ENCODE measurements at regions not wholly inside any gene's neighbourhood (a gene's known extent, or its start where the extent isn't known, plus 50 kb on each side); places are given as distances from the start of the nearest gene placed in this dataset.
"Not testable (repeated sequence)": the region's sequence is repeated elsewhere in the genome, so short reads cannot be mapped to it uniquely, and the experiment has no call there.

DNA sequence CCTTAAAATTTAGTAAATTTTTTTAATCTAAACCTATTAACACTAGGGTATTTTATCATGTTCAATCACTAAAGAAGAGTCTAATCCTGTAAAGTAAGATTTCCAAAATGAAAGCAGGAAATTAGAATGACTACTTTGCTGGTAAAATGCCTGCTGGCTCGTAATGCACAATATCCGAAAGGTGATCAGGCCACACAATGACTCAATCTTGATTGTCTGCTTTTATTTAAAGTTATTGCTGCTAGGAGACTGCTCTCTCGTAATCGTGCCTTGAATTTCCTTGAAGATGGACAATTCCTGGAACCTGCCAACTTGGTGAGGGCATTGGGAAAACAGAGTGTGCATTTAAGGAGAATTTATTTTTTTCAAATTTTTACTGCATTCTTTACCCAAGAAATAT is 1786.5 kb upstream of the RAG2 start:
- DNase-seq = no peak

DNA sequence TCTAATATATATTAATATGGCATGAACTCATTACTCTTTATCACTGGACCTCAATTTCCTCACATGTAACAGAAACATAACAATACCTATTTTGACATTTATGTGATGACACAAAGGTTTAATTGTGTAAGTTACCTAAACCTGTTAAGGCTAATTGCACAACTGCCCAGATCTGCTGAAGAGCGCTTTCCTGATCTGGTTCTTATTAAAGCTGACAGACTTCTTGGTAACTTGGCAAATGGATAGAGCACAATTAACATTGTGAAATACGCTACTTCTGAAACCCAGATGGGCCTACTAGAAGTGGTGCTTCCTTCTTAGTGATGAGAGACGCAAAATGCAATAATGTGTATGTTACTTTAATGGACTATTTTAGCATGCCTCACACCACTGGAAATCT is 1767.2 kb upstream of the RAG2 start:
- DNase-seq = no peak

DNA sequence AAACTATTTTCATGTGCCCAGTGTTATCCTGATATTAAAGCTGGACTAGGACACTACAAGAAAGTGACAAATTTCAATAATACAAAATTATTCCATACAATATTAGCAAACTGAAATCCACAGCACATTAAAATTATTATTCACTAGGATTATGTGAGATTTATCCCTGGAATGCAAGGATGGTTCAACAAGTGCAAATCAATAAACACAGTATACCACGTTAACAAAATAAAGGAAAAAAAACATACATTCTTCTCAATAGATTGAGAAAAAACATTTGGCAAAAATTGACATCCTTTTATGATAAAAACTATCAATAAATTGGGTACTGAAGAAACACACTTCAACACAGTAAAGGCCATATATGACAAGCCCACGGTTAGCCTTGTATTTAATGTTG is 1758.2 kb upstream of the RAG2 start:
- no peak for DNase-seq

DNA sequence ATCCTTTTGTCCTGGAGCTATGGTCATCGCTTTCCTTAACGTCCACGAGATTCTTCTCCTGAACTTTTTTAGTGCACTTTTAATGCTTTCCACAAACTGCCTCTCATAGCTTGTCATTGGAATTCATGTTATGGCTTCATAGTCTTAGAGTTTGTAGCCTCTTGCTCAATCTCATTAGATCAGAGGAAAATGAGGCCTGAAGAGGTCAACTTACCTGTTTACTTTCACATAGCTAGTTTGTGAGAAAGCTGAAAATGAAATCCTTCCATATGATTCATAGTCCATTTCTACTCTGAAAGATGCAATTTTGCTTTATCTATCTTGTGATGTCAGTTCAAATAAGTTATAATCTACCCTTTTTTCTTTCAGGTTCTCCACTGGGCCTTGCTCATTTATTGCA is 1747.2 kb upstream of the RAG2 start:
- no peak for DNase-seq

DNA sequence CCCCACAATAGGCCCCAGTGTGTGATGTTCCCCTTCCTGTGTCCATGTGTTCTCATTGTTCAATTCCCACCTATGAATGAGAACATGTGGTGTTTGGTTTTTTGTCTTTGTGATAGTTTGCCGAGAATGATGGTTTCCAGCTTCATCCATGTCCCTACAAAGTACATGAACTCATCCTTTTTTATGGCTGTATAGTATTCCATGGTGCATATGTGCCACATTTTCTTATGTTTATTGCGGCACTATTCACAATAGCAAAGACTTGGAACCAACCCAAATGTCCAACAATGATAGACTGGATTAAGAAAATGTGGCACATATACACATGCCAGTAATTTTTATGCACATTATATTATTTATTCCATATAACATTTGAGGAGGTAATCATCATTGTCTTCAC is 1743.6 kb upstream of the RAG2 start:
- not testable (repeated sequence) for DNase-seq

DNA sequence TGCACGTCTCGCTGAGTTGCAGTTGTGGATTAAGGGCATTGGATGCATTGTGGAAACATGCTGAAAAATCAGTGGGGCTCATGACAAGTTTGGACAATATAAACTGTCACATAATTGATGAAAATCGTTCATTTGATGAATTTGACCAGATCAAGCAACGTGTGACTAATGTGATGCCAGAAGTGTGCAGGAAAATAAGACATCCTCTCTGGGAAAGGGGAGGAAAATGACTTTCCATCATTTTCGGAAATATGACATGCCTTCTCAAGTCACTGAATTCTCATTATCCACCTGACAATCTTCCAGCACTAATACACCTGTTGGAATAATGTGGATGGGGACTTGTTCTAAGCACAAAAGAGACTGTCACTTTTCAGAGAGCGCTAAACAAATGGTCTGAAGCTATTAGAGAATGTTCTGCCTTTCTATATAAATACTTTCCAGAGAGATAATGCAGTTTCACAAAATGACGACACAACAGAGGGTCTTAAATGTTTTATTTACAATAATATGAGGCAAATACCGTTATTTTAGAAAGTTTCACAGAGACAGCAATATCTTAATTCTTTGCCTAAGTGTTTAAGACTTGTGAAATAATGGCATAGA is 1741.9 kb upstream of the RAG2 start:
- no peak for DNase-seq

DNA sequence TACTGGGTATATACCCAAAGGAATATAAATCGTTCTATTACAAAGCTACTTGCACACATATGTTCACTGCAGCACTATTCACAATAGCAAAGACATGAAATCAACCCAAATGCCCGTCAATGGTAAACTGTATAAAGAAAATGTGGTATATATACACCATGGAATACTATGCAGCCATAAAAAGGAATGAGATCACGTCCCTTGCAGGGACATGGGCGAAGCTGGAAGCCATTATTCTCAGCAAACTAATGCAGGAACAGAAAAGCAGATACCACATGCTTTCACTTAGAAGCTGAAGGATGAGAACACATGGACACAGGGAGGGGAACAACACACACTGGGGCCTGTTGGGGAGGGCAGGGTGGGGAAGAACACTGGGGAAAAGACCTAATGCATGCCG is 1740.0 kb upstream of the RAG2 start:
- DNase-seq = not testable (repeated sequence)

DNA sequence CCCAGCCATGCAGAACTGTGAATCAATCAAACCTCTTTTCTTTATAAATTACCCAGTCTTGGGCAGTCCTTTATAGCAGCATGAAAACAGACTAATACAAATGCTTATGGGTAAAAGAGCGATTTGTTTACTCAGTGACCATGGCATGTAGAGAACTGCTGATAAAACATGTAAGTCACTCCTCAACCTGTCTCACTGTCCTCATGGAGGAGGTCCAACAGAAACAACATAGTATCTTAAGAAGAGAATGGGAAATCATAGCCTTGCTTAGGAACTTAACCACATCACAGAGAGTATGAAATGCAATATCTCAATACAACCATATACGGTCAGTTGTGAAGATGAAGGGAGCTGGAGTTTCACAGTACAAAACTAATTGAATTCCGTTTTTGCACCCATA is 1734.0 kb upstream of the RAG2 start:
- no peak for DNase-seq

DNA sequence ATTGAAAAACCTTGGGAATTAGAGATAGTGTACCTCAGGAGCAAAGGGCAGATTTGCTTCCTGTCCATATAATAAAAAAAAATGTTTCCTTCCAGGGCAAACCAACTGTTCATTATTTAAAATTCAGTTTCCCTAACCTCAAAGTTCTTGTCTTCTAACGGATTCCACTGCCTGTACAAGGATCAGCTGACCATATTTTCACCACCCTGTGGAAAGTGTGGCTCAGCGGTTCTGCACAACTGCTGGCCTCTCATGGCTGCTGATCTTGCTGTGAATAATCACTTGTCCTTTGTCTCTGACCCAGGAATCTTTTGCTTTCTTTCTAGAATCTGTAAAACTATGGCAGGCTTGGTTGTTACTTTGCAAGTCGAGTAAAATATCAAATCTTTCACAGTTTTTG is 1732.5 kb upstream of the RAG2 start:
- DNase-seq = no peak

DNA sequence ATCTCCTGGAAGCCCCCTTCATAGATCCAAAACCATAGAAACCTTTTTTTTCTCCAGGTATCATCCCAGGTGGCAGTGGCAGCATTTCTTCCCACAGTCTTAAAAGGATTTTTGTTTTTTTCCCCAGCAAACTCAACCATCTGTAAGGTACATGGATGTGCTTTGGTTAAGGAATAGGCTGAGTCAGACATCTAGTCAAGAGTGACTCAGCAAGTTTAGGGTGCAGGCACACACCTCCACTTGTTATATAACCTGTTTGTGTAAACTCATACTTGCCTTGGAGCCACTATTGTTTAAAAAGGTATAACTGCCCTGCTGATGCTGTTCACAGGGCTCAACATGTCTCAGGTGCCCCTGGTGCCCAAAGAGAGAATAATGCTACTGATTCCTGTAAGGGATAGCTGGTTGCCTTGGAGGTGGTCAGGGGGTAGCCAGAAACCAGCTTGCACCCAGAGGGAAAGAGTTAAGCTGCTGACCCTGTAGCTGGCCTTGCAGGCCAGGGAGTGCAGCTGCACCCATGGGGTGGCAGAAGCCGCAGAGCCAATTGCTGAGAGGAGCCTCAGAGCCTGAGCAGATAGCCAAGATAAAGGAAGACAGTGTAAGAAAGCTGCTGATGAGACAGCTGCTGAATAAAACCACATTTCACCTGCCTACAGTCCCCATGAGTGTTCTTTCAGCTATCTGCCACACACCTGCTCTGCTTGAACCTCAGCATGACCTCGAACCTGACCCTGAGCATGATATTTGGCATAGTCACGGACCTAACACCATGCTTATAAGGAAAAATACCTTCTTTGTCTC is 1726.1 kb upstream of the RAG2 start:
- no peak for DNase-seq

DNA sequence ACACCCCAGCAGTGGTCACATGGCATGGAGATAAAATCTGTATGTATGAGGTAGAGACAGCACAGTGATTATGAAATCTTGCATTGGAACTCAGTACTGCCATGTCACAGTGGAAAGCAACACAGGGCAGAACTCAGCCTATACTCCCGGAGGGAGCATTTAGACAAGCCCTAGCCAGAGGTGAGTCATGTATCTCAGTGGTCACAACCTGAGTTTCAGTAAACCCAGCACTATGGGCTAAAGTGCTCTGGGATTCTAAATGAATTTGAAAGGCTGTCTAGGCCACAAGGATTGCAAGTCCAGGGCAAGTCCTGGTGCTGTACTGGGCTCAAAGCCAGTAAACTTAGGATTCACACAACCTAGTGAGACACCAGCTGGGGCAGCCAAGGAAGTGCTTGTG is 1717.1 kb upstream of the RAG2 start:
- no peak for DNase-seq

DNA sequence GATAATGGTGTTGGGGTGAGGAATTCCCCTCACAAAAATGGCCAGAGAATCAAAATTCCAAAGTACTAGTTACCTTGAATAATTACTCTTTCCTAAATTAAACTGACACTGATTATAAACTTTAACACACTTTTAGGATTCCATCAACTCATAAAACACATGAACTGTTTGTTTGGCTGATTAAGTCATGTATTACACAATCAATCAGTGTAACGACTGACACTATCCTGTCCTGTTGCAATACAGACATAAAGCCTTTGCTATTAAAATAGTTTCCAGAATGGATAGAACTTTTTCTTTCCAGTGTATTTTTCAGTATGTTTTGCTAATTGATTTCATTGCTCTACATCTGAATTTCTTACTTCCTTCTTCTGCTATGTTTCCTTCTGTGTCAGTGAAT is 1709.4 kb upstream of the RAG2 start:
- no peak for DNase-seq

DNA sequence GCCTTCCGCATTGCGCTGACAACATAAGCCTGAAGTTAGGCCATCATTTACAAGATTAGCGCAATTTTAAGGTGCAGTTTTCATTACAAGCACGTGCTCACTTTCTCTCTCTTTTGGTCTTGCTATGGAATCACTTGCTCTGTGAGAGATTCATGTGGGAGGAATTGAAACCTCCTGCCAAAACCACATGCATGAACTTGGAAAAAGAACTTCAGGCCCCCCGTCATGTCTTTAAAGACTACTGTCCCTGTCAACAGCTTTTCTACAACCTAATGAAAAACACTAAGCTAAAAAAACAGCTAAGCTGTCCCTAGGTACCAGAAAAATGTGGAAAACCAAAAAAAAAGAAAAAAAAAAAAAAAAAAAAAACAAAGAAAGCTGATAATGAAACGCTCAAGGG is 1707.6 kb upstream of the RAG2 start:
- DNase-seq = no peak

DNA sequence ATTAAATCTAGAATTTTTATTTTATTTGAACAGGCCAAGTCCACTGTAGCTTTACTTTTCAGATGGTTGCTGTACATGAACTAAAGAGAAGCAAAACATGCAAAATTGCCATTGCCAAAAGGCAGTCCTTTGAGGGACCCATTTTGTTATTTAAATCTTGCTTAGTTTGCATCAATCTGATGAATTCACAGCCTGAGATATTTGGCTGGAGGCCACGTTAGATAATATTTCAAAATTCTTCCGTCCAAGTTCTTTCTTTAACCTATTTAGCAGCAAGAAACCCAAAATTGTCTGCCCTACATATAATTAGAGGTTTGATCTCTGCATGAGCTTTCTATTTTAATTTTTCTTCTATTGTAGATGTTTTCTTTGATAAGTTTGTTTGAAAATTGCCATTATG is 1706.9 kb upstream of the RAG2 start:
- DNase-seq = no peak

DNA sequence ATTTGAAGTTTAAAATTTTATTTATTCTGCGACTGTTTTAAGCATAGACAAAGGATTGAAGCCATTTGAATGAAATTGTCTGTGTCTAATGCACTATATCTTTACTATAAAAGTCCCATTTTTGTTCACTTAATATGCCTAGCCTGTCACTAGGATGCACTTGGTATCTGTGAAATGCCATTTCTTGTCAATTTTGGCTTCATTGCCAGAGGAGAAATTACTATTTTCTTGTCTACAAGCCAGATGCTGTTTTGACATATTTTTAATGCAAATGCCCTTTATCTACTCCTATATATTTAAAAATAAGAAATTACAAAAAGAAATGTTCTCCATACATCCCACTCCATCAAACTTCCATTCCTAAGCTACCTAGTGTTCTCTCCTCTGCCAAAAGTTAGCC is 1704.5 kb upstream of the RAG2 start:
- no peak for DNase-seq

DNA sequence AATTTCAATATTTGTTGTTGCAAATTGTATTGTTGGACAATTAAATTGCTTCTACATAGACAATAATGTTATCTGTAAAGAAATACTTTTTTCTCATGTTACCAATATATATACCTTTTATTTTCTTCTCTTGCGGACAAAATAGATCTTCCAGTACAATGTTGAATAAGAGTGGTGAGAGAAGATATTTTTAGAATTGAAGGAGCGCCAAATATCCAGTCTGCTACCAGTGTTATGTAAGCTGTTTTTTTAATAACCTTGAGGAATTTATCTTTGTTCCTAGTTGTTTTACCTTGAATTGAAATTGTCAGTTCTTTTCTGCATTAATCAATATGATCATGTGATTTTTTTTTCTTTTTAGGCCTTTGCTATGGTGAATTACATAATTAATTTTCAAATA is 1702.5 kb upstream of the RAG2 start:
- DNase-seq = no peak

DNA sequence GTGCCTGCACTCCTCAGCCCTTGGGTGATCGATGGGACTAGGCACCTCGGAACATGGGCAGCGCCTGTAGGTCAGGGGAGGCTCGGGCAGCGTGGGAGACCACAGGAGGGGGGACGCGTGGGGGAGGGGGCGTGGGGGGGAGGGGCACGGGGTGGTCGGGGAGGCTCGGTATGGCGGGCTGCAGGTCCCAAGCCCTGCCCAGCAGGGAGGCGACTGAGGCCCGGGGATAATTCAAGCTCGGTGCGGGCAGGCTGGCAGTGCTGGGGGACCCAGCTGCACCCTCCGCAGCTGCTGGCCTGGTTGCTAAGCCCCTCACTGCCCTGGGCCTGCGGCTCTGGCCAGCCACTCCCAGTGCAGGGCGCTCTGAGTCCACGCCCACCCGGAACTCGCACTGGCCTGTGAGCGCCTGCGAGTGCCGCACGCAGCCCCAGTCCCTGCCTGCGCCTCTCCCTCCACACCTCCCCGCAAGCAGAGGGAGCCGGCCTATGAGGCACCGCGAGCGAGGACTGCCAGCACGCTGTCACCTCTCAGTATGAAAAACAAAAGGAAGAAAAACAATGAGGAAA is 1698.3 kb upstream of the RAG2 start:
- DNase-seq = no peak

DNA sequence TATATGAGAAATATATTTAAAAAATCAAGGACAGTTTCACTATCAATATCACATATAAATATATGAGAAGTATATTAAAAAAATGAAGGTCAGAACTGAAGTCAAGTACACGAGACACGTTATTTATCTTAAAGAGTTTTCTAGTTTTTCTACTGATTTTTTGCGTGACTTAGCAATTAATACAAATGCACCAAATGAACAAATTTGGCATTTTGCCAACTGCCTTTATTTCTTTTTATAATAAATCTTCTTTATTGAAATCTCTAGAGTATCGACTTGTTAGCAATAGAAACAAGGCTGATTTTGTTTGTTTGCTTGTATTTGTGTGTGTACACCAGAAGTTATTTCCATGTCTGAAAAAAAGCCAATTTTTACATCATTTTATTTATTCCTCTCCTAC is 1684.7 kb upstream of the RAG2 start:
- no peak for DNase-seq

DNA sequence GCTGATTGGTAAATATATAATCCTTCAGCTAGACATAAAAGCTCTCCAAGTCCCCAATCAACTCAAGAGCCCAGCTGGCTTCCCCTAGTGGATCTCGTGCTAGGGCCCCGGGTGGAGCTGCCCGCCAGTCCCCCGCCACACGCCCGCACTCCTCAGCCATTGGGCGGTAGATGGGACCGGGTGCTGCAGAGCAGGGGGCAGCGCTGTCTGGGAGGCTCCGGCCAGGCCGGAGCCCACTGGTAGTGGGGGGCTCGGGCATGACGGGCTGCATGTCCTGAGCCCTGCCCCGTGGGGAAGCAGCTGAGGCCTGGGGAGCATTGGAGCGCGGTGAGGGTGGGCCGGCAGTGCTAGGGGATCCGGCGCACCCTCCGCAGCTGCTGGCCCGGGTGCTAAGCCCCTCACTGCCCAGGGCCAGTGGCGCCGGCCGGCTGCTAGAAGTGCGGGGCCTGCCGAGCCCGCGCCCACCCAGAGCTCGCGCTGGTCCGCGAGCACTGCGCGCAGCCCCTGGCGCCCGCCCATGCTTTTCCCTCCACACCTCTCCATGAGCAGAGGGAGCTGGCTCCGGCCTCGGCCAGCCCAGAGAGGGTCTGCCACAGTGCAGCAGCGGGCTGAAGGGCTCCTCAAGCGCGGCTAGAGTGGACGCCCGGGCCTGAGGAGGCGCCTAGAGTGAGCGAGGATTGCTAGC is 1680.6 kb upstream of the RAG2 start:
- DNase-seq = no peak

DNA sequence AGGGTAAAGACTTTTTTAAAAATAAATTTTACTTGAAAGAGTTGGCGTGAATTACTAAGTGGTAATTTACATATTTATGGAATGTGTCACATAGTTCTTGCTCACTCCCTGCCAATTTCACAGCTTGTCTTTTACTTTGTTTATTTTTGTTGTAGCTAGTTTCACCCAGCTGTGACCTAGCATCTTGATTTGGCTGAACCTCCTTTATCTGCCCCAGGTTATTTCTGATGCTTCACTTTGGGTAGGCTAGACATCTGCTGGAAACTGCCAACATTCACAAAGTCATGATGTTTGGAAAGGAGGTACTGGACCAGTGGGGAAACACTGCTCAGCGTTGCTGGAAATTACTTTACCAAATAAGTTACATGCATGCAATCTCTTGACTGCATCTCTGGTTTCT is 1676.0 kb upstream of the RAG2 start:
- DNase-seq = no peak

DNA sequence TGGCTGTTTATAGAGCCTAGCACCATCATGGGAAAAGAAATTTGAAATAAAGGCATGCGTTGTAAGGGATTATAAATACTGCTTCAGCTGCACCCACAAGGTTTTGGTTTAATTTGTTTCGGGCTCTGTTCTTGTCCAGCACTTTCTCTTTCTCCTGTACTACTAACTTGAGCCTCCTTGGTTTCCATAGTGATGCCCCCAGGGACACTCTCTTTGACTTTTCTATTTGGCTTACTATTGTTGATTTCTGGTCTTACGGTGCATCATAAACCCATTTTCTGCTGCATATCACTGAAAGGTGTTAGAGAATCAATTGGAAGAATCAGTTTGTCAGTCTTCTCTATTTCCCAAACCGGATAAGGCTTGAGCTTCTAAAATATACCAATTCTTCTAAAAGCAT is 1674.3 kb upstream of the RAG2 start:
- no peak for DNase-seq

DNA sequence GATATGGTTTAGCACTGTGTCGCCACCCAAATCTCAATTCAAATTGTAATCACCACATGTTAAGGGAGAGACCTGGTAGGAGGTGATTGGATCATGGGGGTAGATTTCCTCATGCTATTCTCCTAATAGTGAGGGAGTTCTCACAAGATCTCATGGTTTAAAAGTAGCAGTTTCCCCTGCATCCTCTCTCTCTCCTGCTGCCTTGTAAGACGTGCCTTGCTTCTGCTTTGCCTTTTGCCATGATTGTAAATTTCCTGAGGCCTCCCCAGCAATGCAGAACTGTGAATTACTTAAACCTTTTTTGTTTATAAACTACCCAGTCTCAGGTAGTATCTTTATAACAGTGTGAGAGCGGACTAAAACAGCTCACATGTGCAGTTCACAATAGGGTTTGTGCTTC is 1668.7 kb upstream of the RAG2 start:
- DNase-seq = no peak

DNA sequence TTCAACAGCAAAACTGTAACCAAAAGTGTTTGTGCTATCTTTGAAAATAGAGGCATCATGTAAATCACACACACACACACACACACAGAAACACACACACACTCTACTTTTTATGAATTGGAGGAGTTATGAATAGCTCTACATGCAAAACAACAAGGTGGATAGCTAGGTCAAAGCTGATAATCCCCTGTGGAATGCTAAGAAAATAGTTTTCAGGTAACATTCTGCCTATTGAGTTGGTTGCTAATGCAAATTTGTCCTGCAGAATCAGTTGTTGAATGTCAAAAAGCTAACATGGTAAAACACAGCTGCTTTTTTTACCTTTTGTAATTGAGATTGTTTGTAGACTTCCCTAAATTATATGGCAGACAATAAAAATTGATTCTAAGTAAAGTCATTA is 1658.4 kb upstream of the RAG2 start:
- DNase-seq = no peak

DNA sequence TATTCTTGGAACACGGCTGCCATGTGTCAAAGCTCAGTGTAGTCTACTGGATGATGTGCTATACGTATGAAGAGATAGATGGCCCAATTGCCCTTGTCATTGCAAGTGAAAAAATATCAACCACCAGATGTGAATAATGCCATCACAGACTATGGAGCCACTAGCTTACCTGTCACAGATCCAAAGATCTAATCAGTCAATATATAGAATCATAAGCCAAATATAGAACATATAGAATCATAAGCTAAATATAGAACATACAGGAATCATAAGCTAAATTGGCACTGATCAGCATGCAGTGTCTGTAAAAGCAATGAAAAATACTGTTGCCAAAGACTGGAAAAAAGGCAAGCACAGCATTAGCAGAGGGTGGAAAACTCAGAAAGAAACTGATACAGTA is 1656.9 kb upstream of the RAG2 start:
- no peak for DNase-seq

Data from activated CD4-positive, alpha-beta T cell treated with anti-CD3 and anti-CD28 coated beads, Interleukin-2, amount 50 U/mL, for 48 hours (primary cell).